Fibroblast of lung (primary cell): ENCODE measurements at regions not wholly inside any gene's neighbourhood (a gene's known extent, or its start where the extent isn't known, plus 50 kb on each side); places are given as distances from the start of the nearest gene placed in this dataset.

Source experiments
- EZH2 ChIP-seq: IDR thresholded peaks from 2 replicates; pipeline ENCODE4 v1.5.1; 2012; ENCODE audit warnings: low read length, control low read depth, mild to moderate bottlenecking; ENCODE audit errors: missing control alignments
- TF ChIP-seq, protein P1 (sequence below), 2 donors: IDR thresholded peaks in 1 of 2; conservative IDR thresholded peaks in 1 of 2; 1 replicate in 1 of 2; 2 replicates in 1 of 2; pipeline ENCODE4 v1.5.1; 2011 to 2012; ENCODE audit warnings: low read length in 2 of 2, control low read depth in 1 of 2, inconsistent platforms in 1 of 2, low read depth in 1 of 2, mild to moderate bottlenecking in 1 of 2

DNA sequence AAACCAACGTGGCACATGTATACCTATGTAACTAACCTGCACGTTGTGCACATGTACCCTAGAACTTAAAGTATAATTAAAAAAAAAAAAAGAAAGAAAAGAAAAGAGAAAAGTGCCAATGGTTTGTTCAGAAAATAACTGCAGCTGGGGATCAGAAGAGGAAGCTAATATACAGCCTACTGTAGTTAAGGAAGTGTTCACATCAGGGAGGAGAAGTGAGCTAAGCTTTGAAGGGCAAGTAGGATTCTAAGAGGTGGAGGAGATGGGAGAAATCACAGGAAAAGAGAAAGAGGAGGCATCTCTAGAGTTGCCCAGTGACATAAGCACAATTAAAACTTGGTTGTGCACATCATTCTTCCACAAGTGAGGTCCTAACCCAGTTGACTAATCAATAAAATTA lies 214.4 kb upstream of the DTNBP1 start:
- TF ChIP-seq, protein P1, sequence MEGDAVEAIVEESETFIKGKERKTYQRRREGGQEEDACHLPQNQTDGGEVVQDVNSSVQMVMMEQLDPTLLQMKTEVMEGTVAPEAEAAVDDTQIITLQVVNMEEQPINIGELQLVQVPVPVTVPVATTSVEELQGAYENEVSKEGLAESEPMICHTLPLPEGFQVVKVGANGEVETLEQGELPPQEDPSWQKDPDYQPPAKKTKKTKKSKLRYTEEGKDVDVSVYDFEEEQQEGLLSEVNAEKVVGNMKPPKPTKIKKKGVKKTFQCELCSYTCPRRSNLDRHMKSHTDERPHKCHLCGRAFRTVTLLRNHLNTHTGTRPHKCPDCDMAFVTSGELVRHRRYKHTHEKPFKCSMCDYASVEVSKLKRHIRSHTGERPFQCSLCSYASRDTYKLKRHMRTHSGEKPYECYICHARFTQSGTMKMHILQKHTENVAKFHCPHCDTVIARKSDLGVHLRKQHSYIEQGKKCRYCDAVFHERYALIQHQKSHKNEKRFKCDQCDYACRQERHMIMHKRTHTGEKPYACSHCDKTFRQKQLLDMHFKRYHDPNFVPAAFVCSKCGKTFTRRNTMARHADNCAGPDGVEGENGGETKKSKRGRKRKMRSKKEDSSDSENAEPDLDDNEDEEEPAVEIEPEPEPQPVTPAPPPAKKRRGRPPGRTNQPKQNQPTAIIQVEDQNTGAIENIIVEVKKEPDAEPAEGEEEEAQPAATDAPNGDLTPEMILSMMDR (conservative IDR thresholded peaks at IDR 0.05 in 1 of 2, IDR thresholded peaks at IDR 0.05 in 1 of 2; ENCODE audit: low read depth in 1 of 2, low read length in 2 of 2): no peak
- no peak for TF ChIP-seq EZH2
